Stomach (tissue), 8 donors: ENCODE measurements at regions not wholly inside any gene's neighbourhood (a gene's known extent, or its start where the extent isn't known, plus 50 kb on each side); places are given as distances from the start of the nearest gene placed in this dataset.

ENCODE experiments used
- DNase-seq, 2 donors: peaks; one replicate each; pipeline versions ENCODE4 v3.0.0 to v3.0.0-alpha.2; 2013 to 2019
- H3K27ac ChIP-seq, 5 donors: fragments of 200-600 bp in 4 of 5; sonication (generic) in 4 of 5; one replicate each; pipeline ENCODE4 v1.5.1; 2013 to 2019; ENCODE audit warnings: mild to moderate bottlenecking in 1 of 5, moderate library complexity in 1 of 5
- H3K27me3 ChIP-seq, 3 donors: fragments of 200-600 bp; sonication (generic); one replicate each; pipeline ENCODE4 v1.5.1; 2017 to 2019; ENCODE audit warnings: mixed run types in 1 of 3
- H3K36me3 ChIP-seq, 4 donors: fragments of 200-600 bp; sonication (generic); 1 replicate in 3 of 4; 2 replicates in 1 of 4; pipeline ENCODE4 v1.5.1; 2016 to 2019
- H3K4me1 ChIP-seq, 4 donors: fragments of 200-600 bp; sonication (generic); one replicate each; pipeline ENCODE4 v1.5.1; 2016 to 2019
- H3K4me3 ChIP-seq, 4 donors: fragments of 200-600 bp; sonication (generic) in 3 of 4; one replicate each; pipeline ENCODE4 v1.5.1; 2016 to 2019; ENCODE audit warnings: mild to moderate bottlenecking in 1 of 4
- H3K9me3 ChIP-seq, 4 donors: fragments of 200-600 bp; sonication (generic); one replicate each; pipeline ENCODE4 v1.5.1; 2016 to 2019
- CTCF ChIP-seq, 7 experiments: fragments of 450-650 bp in 4 of 7; fragments of 200-600 bp in 3 of 7; sonication (generic) in 3 of 7; IDR thresholded peaks; one replicate each; pipeline ENCODE4 v1.5.1; 2016 to 2019; ENCODE audit warnings: antibody characterized with exemption in 7 of 7, control low read depth in 2 of 7, mild to moderate bottlenecking in 1 of 7
- EP300 ChIP-seq: sonication (generic); formaldehyde crosslinking; IDR thresholded peaks from one replicate; pipeline ENCODE4 v1.6.1; 2017; ENCODE audit warnings: antibody characterized with exemption
- POLR2A ChIP-seq, 4 donors: fragments of 450-650 bp; IDR thresholded peaks; one replicate each; pipeline ENCODE4 v1.6.1; 2016; ENCODE audit warnings: antibody characterized with exemption in 4 of 4, control low read depth in 2 of 4, mild to moderate bottlenecking in 1 of 4, moderate library complexity in 1 of 4
- POLR2AphosphoS5 ChIP-seq, 3 donors: sonication (generic); formaldehyde crosslinking; IDR thresholded peaks; one replicate each; pipeline ENCODE4 v1.6.1; 2016; ENCODE audit warnings: antibody characterized with exemption in 3 of 3
- whole genome bisulfite sequencing, 5 donors: extraction: QIAGEN DNeasy Blood & Tissue Kit in 3 of 5; methylation state at CpG; one replicate each; pipeline versions ENCODE4 v1.1.5 to v1.1.7; 2013 to 2018; 5-methylcytosine and 5-hydroxymethylcytosine counted together
- intact Hi-C: fragments of 100-400 bp; cut with DNase I; formaldehyde crosslinking; loops from one replicate; pipeline ENCODE4 v1.15.1; 2023; ENCODE audit warnings: low total_unique reads
- donor health status: healthy with polysubstance abuse.
- donor health status: Bipolar disorder and iron deficiency.
- donor health status: healthy.

GRCh38 chr15:67973846-67974245, 80.3 kb upstream of the PIAS1 start:
- WGBS, 5 donors = 84 to 94% (median 91%) methylated on average over 4 of the region's 4 CpGs

GRCh38 chr15:67976506-67977073, 77.5 kb upstream of the PIAS1 start:
- Histone ChIP-seq H3K27ac (no peak overlapping the region), H3K9me3 (no peaks in the 10 kb centered on the region), H3K4me3 (no peak overlapping the region), H3K4me1 (no peaks in the 10 kb centered on the region), H3K27me3 (no peaks in the 10 kb centered on the region), H3K36me3 (no peaks in the 10 kb centered on the region)
- WGBS, 5 donors = 93 to 98% (median 96%) methylated on average over 3 of the region's 3 CpGs
- TF ChIP-seq POLR2A (IDR thresholded peaks at IDR 0.05) (no peak), EP300 (no peak), POLR2AphosphoS5 (IDR thresholded peaks at IDR 0.05) (no peak), CTCF (IDR thresholded peaks at IDR 0.05) (no peak)
- intact Hi-C loops = no loop called here
- no peak for DNase-seq

More at GRCh38 chr15:67973846-67974245, 80.3 kb upstream of the PIAS1 start:
- no peaks in the 10 kb centered on the region for H3K9me3 ChIP-seq
- peaks cover 0 to 5% (median 2%) of the 10 kb centered on the region in 4 donors for H3K4me1 ChIP-seq
- no peaks in the 10 kb centered on the region for H3K27me3 ChIP-seq
- DNase-seq = no peak
- no peak overlapping the region for H3K4me3 ChIP-seq
- no peaks in the 10 kb centered on the region for H3K36me3 ChIP-seq
- H3K27ac ChIP-seq = no peak overlapping the region
- intact Hi-C loops = no loop called here
- TF ChIP-seq EP300 = no peak

GRCh38 chr15:67977414-67978089, 76.6 kb upstream of the PIAS1 start:
- Histone ChIP-seq H3K36me3 (no peaks in the 10 kb centered on the region), H3K4me3 (no peak overlapping the region), H3K27ac (no peak overlapping the region), H3K4me1 (no peaks in the 10 kb centered on the region), H3K9me3 (no peaks in the 10 kb centered on the region), H3K27me3 (no peaks in the 10 kb centered on the region)
- TF ChIP-seq POLR2A (IDR thresholded peaks at IDR 0.05) (no peak), POLR2AphosphoS5 (IDR thresholded peaks at IDR 0.05) (no peak), CTCF (IDR thresholded peaks at IDR 0.05) (no peak), EP300 (no peak)
- 90 to 97% (median 94%) methylated on average over 3 of the region's 3 CpGs for WGBS, 5 donors
- intact Hi-C loops = no loop called here
- DNase-seq = no peak

GRCh38 chr15:67979281-67979680, 74.8 kb upstream of the PIAS1 start:
- intact Hi-C loops = no loop called here
- Histone ChIP-seq H3K27ac (no peak overlapping the region), H3K4me1 (no peaks in the 10 kb centered on the region), H3K9me3 (no peaks in the 10 kb centered on the region), H3K36me3 (no peaks in the 10 kb centered on the region), H3K4me3 (no peak overlapping the region), H3K27me3 (no peaks in the 10 kb centered on the region)
- TF ChIP-seq EP300 = no peak
- no peak for TF ChIP-seq CTCF (IDR thresholded peaks at IDR 0.05)
- DNase-seq = no peak

- DNase-seq = no peak
- Histone ChIP-seq H3K27ac (no peak overlapping the region), H3K4me3 (no peak overlapping the region), H3K27me3 (no peaks in the 10 kb centered on the region), H3K4me1 (no peaks in the 10 kb centered on the region), H3K9me3 (no peaks in the 10 kb centered on the region), H3K36me3 (no peaks in the 10 kb centered on the region)
- TF ChIP-seq POLR2A (IDR thresholded peaks at IDR 0.05) (no peak), EP300 (no peak), CTCF (IDR thresholded peaks at IDR 0.05) (no peak), POLR2AphosphoS5 (IDR thresholded peaks at IDR 0.05) (no peak)
- intact Hi-C loops = no loop called here
- 83 to 100% (median 86%) methylated on average over 2 of the region's 2 CpGs for WGBS, 5 donors
Observed at GRCh38 chr15:67980171-67980570, 73.9 kb upstream of the PIAS1 start.
